H1 (cell line): ENCODE measurements at regions not wholly inside any gene's neighbourhood (a gene's known extent, or its start where the extent isn't known, plus 50 kb on each side); places are given as distances from the start of the nearest gene placed in this dataset.

Source experiments
- CTCF ChIA-PET: fragments of 300-600 bp; sonication (Branson Sonifier 250); formaldehyde crosslinking; loops from one replicate; lab custom pipeline; 2021; ENCODE audit not compliant: partially characterized antibody; lab: Charles Lee
- POLR2A ChIA-PET: fragments of 300-600 bp; sonication (Branson Sonifier 250); formaldehyde crosslinking; loops from one replicate; lab custom pipeline; 2021; ENCODE audit warnings: inconsistent platforms; ENCODE audit not compliant: partially characterized antibody; lab: Charles Lee
- DNase-seq, 2 experiments: peaks; one replicate each; pipeline versions ENCODE4 v3.0.0 to v3.0.0-alpha.2; 2010 to 2022; ENCODE audit warnings: low spot score in 2 of 2, low read depth in 1 of 2, mixed read lengths in 1 of 2
- FAIRE-seq: peaks from 2 replicates; lab custom pipeline; 2011; peaks lifted over from hg19 to GRCh38; lab: Jason Lieb, UNC
- H2AFZ ChIP-seq: 2 replicates; pipeline ENCODE4 v1.8.1; 2012; ENCODE audit warnings: low read length, inconsistent platforms
- H2AK5ac ChIP-seq: 2 replicates; pipeline ENCODE4 v1.6.1; 2013; ENCODE audit warnings: low read depth, low read length
- H2BK120ac ChIP-seq: replicated peaks from 2 replicates; pipeline ENCODE3; 2013; ENCODE audit warnings: low read depth, low read length, inconsistent platforms
- H2BK12ac ChIP-seq: 2 replicates; pipeline ENCODE4 v1.6.1; 2013; ENCODE audit warnings: low read depth, low read length
- H2BK15ac ChIP-seq: 2 replicates; pipeline ENCODE4 v1.6.1; 2013; ENCODE audit warnings: low read length
- H2BK20ac ChIP-seq: 2 replicates; pipeline ENCODE4 v1.6.1; 2013; ENCODE audit warnings: low read length
- H2BK5ac ChIP-seq: 2 replicates; pipeline ENCODE4 v1.6.1; 2013; ENCODE audit warnings: low read depth, low read length
- H3K14ac ChIP-seq: 2 replicates; pipeline ENCODE4 v1.6.1; 2013; ENCODE audit warnings: inconsistent platforms; ENCODE audit not compliant: insufficient read length
- H3K18ac ChIP-seq: 2 replicates; pipeline ENCODE4 v1.6.1; 2013; ENCODE audit warnings: low read length; ENCODE audit errors: extremely low read depth
- H3K23ac ChIP-seq: 2 replicates; pipeline ENCODE4 v1.6.1; 2013; ENCODE audit warnings: inconsistent platforms; ENCODE audit not compliant: insufficient read length
- H3K23me2 ChIP-seq: 2 replicates; pipeline ENCODE4 v1.6.1; 2013; ENCODE audit warnings: low read depth, low read length
- H3K27ac ChIP-seq: 2 replicates; pipeline ENCODE4 v1.6.1; 2011; ENCODE audit warnings: low read depth, low read length, inconsistent platforms
- H3K27me3 ChIP-seq, 4 experiments: replicated peaks in 1 of 4; 1 replicate in 1 of 4; 2 replicates in 3 of 4; pipeline versions ENCODE4 v1.6.1 to v1.8.1; 2011 to 2013; ENCODE audit warnings: low read length in 3 of 4, mild to moderate bottlenecking in 3 of 4, inconsistent platforms in 2 of 4, mixed read lengths in 2 of 4, moderate library complexity in 1 of 4; ENCODE audit not compliant: control insufficient read depth in 3 of 4, insufficient read depth in 3 of 4; ENCODE audit errors: extremely low read depth in 1 of 4
- H3K36me3 ChIP-seq, 4 experiments: 2 replicates each; pipeline versions ENCODE4 v1.6.1 to v1.8.1; 2011 to 2013; ENCODE audit warnings: mild to moderate bottlenecking in 4 of 4, low read length in 3 of 4, moderate library complexity in 2 of 4, control low read depth in 1 of 4, inconsistent platforms in 1 of 4; ENCODE audit not compliant: insufficient read depth in 4 of 4, control insufficient read depth in 2 of 4
- H3K4ac ChIP-seq: replicated peaks from 2 replicates; pipeline ENCODE3; 2013; ENCODE audit warnings: low read length, low read depth, mixed read lengths, inconsistent platforms; ENCODE audit not compliant: insufficient read length
- H3K4me1 ChIP-seq, 4 experiments: replicated peaks in 1 of 4; 1 replicate in 1 of 4; 2 replicates in 3 of 4; pipeline versions ENCODE4 v1.6.1 to v1.8.1; 2011 to 2013; ENCODE audit warnings: low read length in 3 of 4, inconsistent platforms in 2 of 4, mixed read lengths in 1 of 4; ENCODE audit not compliant: insufficient read depth in 4 of 4, control insufficient read depth in 3 of 4
- H3K4me2 ChIP-seq, 2 experiments: 2 replicates each; pipeline versions ENCODE4 v1.6.1 to v1.8.1; 2011 to 2013; ENCODE audit warnings: low read depth in 2 of 2, low read length in 2 of 2, control low read depth in 1 of 2, inconsistent platforms in 1 of 2, mild to moderate bottlenecking in 1 of 2; ENCODE audit not compliant: insufficient read depth in 1 of 2
- H3K4me3 ChIP-seq, 4 experiments: fragments of 200-600, 300-600 bp in 1 of 4; sonication (generic), shearing (Covaris generic), sonication (Bioruptor Twin) in 1 of 4; 2 replicates each; pipeline versions ENCODE4 v1.5.1 to v1.8.1; 2011 to 2016; ENCODE audit warnings: low read length in 4 of 4, low read depth in 3 of 4, control low read depth in 2 of 4, inconsistent platforms in 2 of 4, mild to moderate bottlenecking in 2 of 4, mixed read lengths in 1 of 4, moderate library complexity in 1 of 4; ENCODE audit not compliant: insufficient read depth in 2 of 4; ENCODE audit errors: extremely low read depth in 1 of 4
- H3K56ac ChIP-seq: replicated peaks from 2 replicates; pipeline ENCODE3; 2013; ENCODE audit warnings: low read depth, mild to moderate bottlenecking, mixed read lengths, low read length, inconsistent platforms; ENCODE audit not compliant: insufficient read length
- H3K79me1 ChIP-seq: 2 replicates; pipeline ENCODE4 v1.6.1; 2013; ENCODE audit warnings: low read depth, low read length, control low read depth
- H3K79me2 ChIP-seq, 2 experiments: 2 replicates each; pipeline versions ENCODE4 v1.6.1 to v1.8.1; 2012 to 2013; ENCODE audit warnings: low read length in 2 of 2, mild to moderate bottlenecking in 2 of 2, inconsistent platforms in 1 of 2; ENCODE audit not compliant: insufficient read depth in 2 of 2, control insufficient read depth in 1 of 2
- H3K9ac ChIP-seq, 4 experiments: replicated peaks in 1 of 4; 1 replicate in 1 of 4; 2 replicates in 3 of 4; pipeline versions ENCODE4 v1.6.1 to v1.8.1; 2011 to 2013; ENCODE audit warnings: low read depth in 3 of 4, low read length in 3 of 4, control low read depth in 2 of 4, mild to moderate bottlenecking in 2 of 4, moderate library complexity in 2 of 4, inconsistent platforms in 1 of 4; ENCODE audit errors: extremely low read depth in 1 of 4
- H3K9me3 ChIP-seq, 2 experiments: 2 replicates each; pipeline versions ENCODE4 v1.6.1 to v1.8.1; 2012 to 2013; ENCODE audit warnings: mild to moderate bottlenecking in 2 of 2, moderate library complexity in 2 of 2, control low read depth in 1 of 2, inconsistent platforms in 1 of 2, low read depth in 1 of 2, low read length in 1 of 2, mixed read lengths in 1 of 2; ENCODE audit not compliant: insufficient read depth in 2 of 2
- H4K20me1 ChIP-seq, 2 experiments: replicated peaks in 1 of 2; 2 replicates each; pipeline versions ENCODE3 to v1.8.1; 2011 to 2013; ENCODE audit warnings: inconsistent platforms in 2 of 2, low read length in 2 of 2, mild to moderate bottlenecking in 1 of 2; ENCODE audit not compliant: insufficient read depth in 2 of 2, control insufficient read depth in 1 of 2
- H4K5ac ChIP-seq: 2 replicates; pipeline ENCODE4 v1.6.1; 2013; ENCODE audit warnings: low read length, low read depth, mixed read lengths, inconsistent platforms; ENCODE audit not compliant: insufficient read length
- H4K8ac ChIP-seq: 2 replicates; pipeline ENCODE4 v1.8.0; 2013; ENCODE audit warnings: mild to moderate bottlenecking, moderate library complexity, low read length, inconsistent platforms; ENCODE audit not compliant: insufficient read depth; ENCODE audit errors: extremely low read depth
- H4K91ac ChIP-seq: replicated peaks from 2 replicates; pipeline ENCODE3; 2013; ENCODE audit warnings: low read length, mixed read lengths, inconsistent platforms; ENCODE audit not compliant: insufficient read length
- BACH1 ChIP-seq: IDR thresholded peaks from 2 replicates; pipeline ENCODE4 v1.6.1; 2012; ENCODE audit warnings: low read length, improper control_type of control experiment
- CHD1 ChIP-seq: IDR thresholded peaks from 2 replicates; pipeline ENCODE4 v1.6.1; 2012; ENCODE audit warnings: low read depth, low read length, improper control_type of control experiment
- CHD2 ChIP-seq: IDR thresholded peaks from 2 replicates; pipeline ENCODE4 v1.6.1; 2012; ENCODE audit warnings: low read length, improper control_type of control experiment
- CREB1 ChIP-seq: IDR thresholded peaks from 2 replicates; pipeline ENCODE4 v1.6.1; 2012; ENCODE audit warnings: inconsistent platforms
- E2F6 ChIP-seq: IDR thresholded peaks from 2 replicates; pipeline ENCODE4 v1.6.1; 2012; ENCODE audit warnings: inconsistent platforms
- KDM4A ChIP-seq: IDR thresholded peaks from one replicate; pipeline ENCODE4 v1.7.1; 2012; ENCODE audit warnings: low read depth, mild to moderate bottlenecking, moderate library complexity, low read length, inconsistent platforms; ENCODE audit not compliant: severe bottlenecking
- POLR2A ChIP-seq, 2 experiments: IDR thresholded peaks; 1 replicate in 1 of 2; 2 replicates in 1 of 2; pipeline ENCODE4 v1.6.1; 2011; ENCODE audit warnings: low read depth in 2 of 2, low read length in 2 of 2, mild to moderate bottlenecking in 2 of 2; ENCODE audit errors: control extremely low read depth in 1 of 2
- RAD21 ChIP-seq, 2 experiments: IDR thresholded peaks in 1 of 2; conservative IDR thresholded peaks in 1 of 2; 2 replicates each; pipeline ENCODE4 v1.6.1; 2011; ENCODE audit warnings: low read depth in 2 of 2, low read length in 2 of 2, improper control_type of control experiment in 1 of 2, inconsistent platforms in 1 of 2, mild to moderate bottlenecking in 1 of 2, moderate library complexity in 1 of 2
- RNF2 ChIP-seq: fragments of 200-900, 300-1000 bp; sonication (generic); IDR thresholded peaks from 2 replicates; pipeline ENCODE4 v1.7.1; 2016; ENCODE audit warnings: borderline replicate concordance, low read depth, mild to moderate bottlenecking, antibody characterized with exemption, low read length; ENCODE audit not compliant: poor library complexity, severe bottlenecking; ENCODE audit errors: missing control alignments
- SAP30 ChIP-seq: fragments of 300-600 bp; sonication (generic); IDR thresholded peaks from 2 replicates; pipeline ENCODE4 v1.7.1; 2012; ENCODE audit warnings: low read length, moderate library complexity, mild to moderate bottlenecking, inconsistent platforms; ENCODE audit not compliant: insufficient read depth, insufficient replicate concordance
- SRF ChIP-seq: IDR thresholded peaks from 2 replicates; pipeline ENCODE4 v1.6.1; 2011; ENCODE audit warnings: mild to moderate bottlenecking, low read depth, low read length, moderate library complexity
- WGBS, 2 experiments: shearing (Covaris generic) in 1 of 2; methylation state at CpG; one replicate each; pipeline versions ENCODE4 v1.1.6 to v1.1.7; 2013 to 2015; ENCODE audit warnings: low lambda C conversion rate in 2 of 2, mixed read lengths in 2 of 2, inconsistent platforms in 1 of 2, low coverage in 1 of 2, missing lambda C conversion rate in 1 of 2; ENCODE audit not compliant: insufficient replicate concordance in 2 of 2, insufficient coverage in 1 of 2, insufficient read length in 1 of 2; ENCODE audit errors: extremely low coverage in 1 of 2, missing lambda C conversion rate in 1 of 2; 5-methylcytosine and 5-hydroxymethylcytosine counted together
- TF ChIP-seq, protein P1 (sequence below): IDR thresholded peaks from 2 replicates; pipeline ENCODE4 v1.6.1; 2012; ENCODE audit warnings: inconsistent platforms

- H3K79me2 ChIP-seq = no peaks in the 10 kb centered on the region
- H2BK15ac ChIP-seq = no peak overlapping the region
- no peak overlapping the region for H2BK12ac ChIP-seq
- H3K56ac ChIP-seq = no peak overlapping the region
- no peak overlapping the region for H3K4me3 ChIP-seq
- H2BK120ac ChIP-seq = no peak overlapping the region
- H3K4me2 ChIP-seq = no peak overlapping the region
- no peak overlapping the region for H3K9ac ChIP-seq
- no peak overlapping the region for H2AK5ac ChIP-seq
- FAIRE-seq = peak; percentile 62
- no peak overlapping the region for H3K27ac ChIP-seq
- H3K18ac ChIP-seq = no peak overlapping the region
- H3K4me1 ChIP-seq = no peaks in the 10 kb centered on the region
- DNase-seq = peak; percentile 50 to 90
- no peaks in the 10 kb centered on the region for H3K79me1 ChIP-seq
- POLR2A ChIA-PET = interaction anchor here (0.6 to 1.2 kb wide), 4 partner anchors 10 to 530 kb away, joined by 3 to 5 read pairs (median 3); no protein-coding TSS in a partner anchor
- H4K8ac ChIP-seq = no peak overlapping the region
- CTCF ChIA-PET = interaction anchor here (0.6 to 7.2 kb wide), 43 partner anchors 8 to 478 kb away, joined by 3 to 123 read pairs (median 4); partner anchors contain the start of gene NGF
- H3K14ac ChIP-seq = no peak overlapping the region
- 66% methylated on average over 11 of the region's 11 CpGs; no CpG with 5 or more reads in 1 of the 2 experiments for WGBS, 2 experiments
- H2AFZ ChIP-seq = no peak overlapping the region
- no peaks in the 10 kb centered on the region for H3K27me3 ChIP-seq
- H3K23me2 ChIP-seq = no peaks in the 10 kb centered on the region
- no peak overlapping the region for H4K5ac ChIP-seq
- no peak overlapping the region for H3K4ac ChIP-seq
- no peak overlapping the region for H4K91ac ChIP-seq
- no peaks in the 10 kb centered on the region for H3K9me3 ChIP-seq
- H2BK20ac ChIP-seq = no peak overlapping the region
- no peaks in the 10 kb centered on the region for H4K20me1 ChIP-seq
- H3K36me3 ChIP-seq = no peaks in the 10 kb centered on the region
- H3K23ac ChIP-seq = no peak overlapping the region
- H2BK5ac ChIP-seq = no peak overlapping the region
- no peak for TF ChIP-seq SRF
- TF ChIP-seq E2F6 = no peak
- no peak for TF ChIP-seq SAP30
- no peak for TF ChIP-seq CHD2
- no peak for TF ChIP-seq CREB1
- TF ChIP-seq KDM4A = no peak
- TF ChIP-seq, protein P1, sequence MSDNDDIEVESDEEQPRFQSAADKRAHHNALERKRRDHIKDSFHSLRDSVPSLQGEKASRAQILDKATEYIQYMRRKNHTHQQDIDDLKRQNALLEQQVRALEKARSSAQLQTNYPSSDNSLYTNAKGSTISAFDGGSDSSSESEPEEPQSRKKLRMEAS = peak; percentile 50; the same call in 1 of the 2 replicates
- TF ChIP-seq POLR2A (IDR thresholded peaks at IDR 0.05; ENCODE audit: control extremely low read depth in 1 of 2, low read depth in 2 of 2, low read length in 2 of 2) = no peak
- no peak for TF ChIP-seq RNF2
- TF ChIP-seq RAD21 (IDR thresholded peaks at IDR 0.05 in 1 of 2, conservative IDR thresholded peaks at IDR 0.05 in 1 of 2; ENCODE audit: low read depth in 2 of 2, low read length in 2 of 2) = peak; percentile 99
- no peak for TF ChIP-seq CHD1
- TF ChIP-seq BACH1 = no peak
These were observed 131.8 kb upstream of the NGF start for GRCh38 chr1:115469703-115470476.
